ENCODE measurements at regions not wholly inside any gene's neighbourhood (a gene's known extent, or its start where the extent isn't known, plus 50 kb on each side); places are given as distances from the start of the nearest gene placed in this dataset.

- TF ChIP-seq ZBTB40 (IDR thresholded peaks at IDR 0.05), result no peak
- TF ChIP-seq ZBTB40 (CRISPR knock-in tag; IDR thresholded peaks at IDR 0.05), result no peak
- no peak for TF ChIP-seq SMARCB1 (IDR thresholded peaks at IDR 0.05; ENCODE audit: insufficient read length, low read depth)
- TF ChIP-seq NFRKB (IDR thresholded peaks at IDR 0.05; ENCODE audit: low read depth), result no peak
Measured at GRCh38 chr3:159147813-159148212, 346.0 kb downstream of the MFSD1 start (continued).
